ENCODE measurements at regions not wholly inside any gene's neighbourhood (a gene's known extent, or its start where the extent isn't known, plus 50 kb on each side); places are given as distances from the start of the nearest gene placed in this dataset.

GRCh38 chr11:92277871-92278270, 53.3 kb downstream of the FAT3 start:
- no peak for TF ChIP-seq CTCF (IDR thresholded peaks at IDR 0.05)
- TF ChIP-seq POLR2AphosphoS5 (IDR thresholded peaks at IDR 0.05; ENCODE audit: low read depth, low read length): no peak
- TF ChIP-seq REST (IDR thresholded peaks at IDR 0.05; ENCODE audit: insufficient read depth in 1 of 2, low read depth in 2 of 2, low read length in 1 of 2): no peak
- TF ChIP-seq TCF7L2 (IDR thresholded peaks at IDR 0.05; ENCODE audit: low read depth, low read length): no peak
- no peak for TF ChIP-seq SIN3A (IDR thresholded peaks at IDR 0.05; ENCODE audit: borderline replicate concordance, insufficient read depth, low read depth, low read length)

Measured in Panc1 (cell line).